K562 (cell line): ENCODE measurements at regions not wholly inside any gene's neighbourhood (a gene's known extent, or its start where the extent isn't known, plus 50 kb on each side); places are given as distances from the start of the nearest gene placed in this dataset.

ENCODE experiments used
- ATAC-seq: fragments of 200-7000 bp; cut with Tn5 transposase; 3 replicates; pipeline ENCODE4 v1.9.1; 2020; ENCODE audit warnings: moderate library complexity
- BruUV-seq: library from RNA; stranded (reverse); fragments of 400-500 nt; replicated peaks from 2 replicates; lab custom pipeline; 2021; lab: Mats Ljungman, UMichigan
- CTCF ChIA-PET: fragments of 300-600 bp; formaldehyde crosslinking; extraction: SDS; loops from one replicate; lab custom pipeline; 2021; ENCODE audit warnings: low intra/inter-chr PET ratio; lab: Yijun Ruan, JAX
- POLR2A ChIA-PET: fragments of 300-600, 350-650 bp; sonication (Branson Sonifier 250); formaldehyde crosslinking; extraction: SDS; loops from one replicate; lab custom pipeline; 2021; ENCODE audit warnings: antibody characterized with exemption, inconsistent platforms; lab: Yijun Ruan, JAX
- DNase-seq, 4 experiments: peaks; one replicate each; pipeline versions ENCODE4 v3.0.0 to v3.0.0-alpha.2; 2011 to 2018; ENCODE audit warnings: low spot score in 3 of 4, mixed read lengths in 3 of 4; ENCODE audit errors: extremely low read depth in 1 of 4
- FAIRE-seq: peaks from 2 replicates; lab custom pipeline; 2011; peaks lifted over from hg19 to GRCh38; lab: Jason Lieb, UNC
- H2AFZ ChIP-seq: 2 replicates; pipeline ENCODE4 v1.6.0; 2011; ENCODE audit warnings: low read depth, low read length, control low read depth, inconsistent platforms
- H3K27ac ChIP-seq: fragments of 200-600 bp; 3 replicates; pipeline ENCODE4 v1.8.0; 2011; ENCODE audit warnings: low read depth, mild to moderate bottlenecking, control low read depth, inconsistent platforms, low read length, moderate library complexity, mixed read lengths; ENCODE audit errors: extremely low read depth
- H3K27me3 ChIP-seq, 2 experiments: fragments of 300-600 bp in 1 of 2; 2 replicates in 1 of 2; 3 replicates in 1 of 2; pipeline versions ENCODE4 v1.6.0 to v1.8.0; 2011; ENCODE audit warnings: inconsistent platforms in 2 of 2, low read length in 2 of 2, mild to moderate bottlenecking in 1 of 2, mixed read lengths in 1 of 2, moderate library complexity in 1 of 2; ENCODE audit not compliant: control insufficient read depth in 2 of 2, insufficient read depth in 2 of 2
- H3K36me3 ChIP-seq: fragments of 300-600 bp; 3 replicates; pipeline ENCODE4 v1.8.0; 2011; ENCODE audit warnings: mild to moderate bottlenecking, low read length, inconsistent platforms; ENCODE audit not compliant: control insufficient read depth, insufficient read depth
- H3K4me1 ChIP-seq, 2 experiments: fragments of 200-600 bp in 1 of 2; replicated peaks in 1 of 2; 2 replicates in 1 of 2; 3 replicates in 1 of 2; pipeline versions ENCODE4 v1.5.1 to v1.8.0; 2011; ENCODE audit warnings: inconsistent platforms in 2 of 2, low read length in 2 of 2, mild to moderate bottlenecking in 1 of 2, mixed read lengths in 1 of 2, moderate library complexity in 1 of 2; ENCODE audit not compliant: control insufficient read depth in 2 of 2, insufficient read depth in 2 of 2
- H3K4me2 ChIP-seq: 2 replicates; pipeline ENCODE4 v1.6.1; 2011; ENCODE audit warnings: low read length, control low read depth, inconsistent platforms, mixed read lengths; ENCODE audit not compliant: insufficient read depth
- H3K4me3 ChIP-seq: fragments of 200-600 bp; sonication (generic), shearing (Covaris generic); 2 replicates; pipeline ENCODE4 v1.5.1; 2016; ENCODE audit warnings: control low read depth, inconsistent platforms
- H3K79me2 ChIP-seq: fragments of 200-600 bp; 3 replicates; pipeline ENCODE4 v1.8.0; 2011; ENCODE audit warnings: low read length, inconsistent platforms; ENCODE audit not compliant: control insufficient read depth, insufficient read depth
- H3K9ac ChIP-seq, 2 experiments: 2 replicates each; pipeline versions ENCODE4 v1.6.0 to v1.6.1; 2011; ENCODE audit warnings: low read depth in 2 of 2, low read length in 2 of 2, control low read depth in 1 of 2, inconsistent platforms in 1 of 2, mild to moderate bottlenecking in 1 of 2, mixed read lengths in 1 of 2; ENCODE audit not compliant: insufficient read depth in 1 of 2
- H3K9me1 ChIP-seq: one replicate; pipeline ENCODE4 v1.6.0; 2011; ENCODE audit warnings: inconsistent platforms, mild to moderate bottlenecking, low read length, moderate library complexity; ENCODE audit not compliant: control insufficient read depth, insufficient read depth
- H3K9me3 ChIP-seq: replicated peaks from 2 replicates; pipeline ENCODE4 v1.5.1; 2011; ENCODE audit warnings: low read depth, low read length, inconsistent platforms; ENCODE audit not compliant: control insufficient read depth, insufficient read depth
- H4K20me1 ChIP-seq: replicated peaks from 2 replicates; pipeline ENCODE4 v1.6.1; 2011; ENCODE audit warnings: low read length, inconsistent platforms, mixed read lengths; ENCODE audit not compliant: control insufficient read depth, insufficient read depth
- HIVEP1 ChIP-seq: fragments of 250-450 bp; sonication (Bioruptor Pico); IDR thresholded peaks from 2 replicates; pipeline ENCODE4 v1.4.0; 2020; ENCODE audit warnings: mild to moderate bottlenecking
- POLR3A ChIP-seq: IDR thresholded peaks from 2 replicates; pipeline ENCODE4 v1.6.1; 2011; ENCODE audit warnings: borderline replicate concordance, mild to moderate bottlenecking, moderate library complexity; ENCODE audit not compliant: insufficient read length, insufficient read depth; ENCODE audit errors: extremely low read depth
- PURB ChIP-seq: sonication (generic); formaldehyde crosslinking; IDR thresholded peaks from 2 replicates; pipeline ENCODE4 v1.9.0; 2021; ENCODE audit warnings: low read depth, mild to moderate bottlenecking, missing genetic modification reagents
- TBL1XR1 ChIP-seq, 2 experiments: IDR thresholded peaks; 2 replicates each; pipeline ENCODE4 v1.6.1; 2012; ENCODE audit warnings: improper control_type of control experiment in 2 of 2, low read length in 2 of 2, mild to moderate bottlenecking in 1 of 2
- ZFPM2 ChIP-seq: fragments of 250-450 bp; sonication (Bioruptor Pico); IDR thresholded peaks from 2 replicates; pipeline ENCODE4 v1.5.1; 2022; ENCODE audit warnings: mild to moderate bottlenecking
- ZNF23 ChIP-seq: fragments of 250-450 bp; sonication (Bioruptor Pico); IDR thresholded peaks from 2 replicates; pipeline ENCODE4 v1.4.0; 2020; ENCODE audit warnings: mild to moderate bottlenecking
- ZNF253 ChIP-seq: fragments of 250-450 bp; sonication (Bioruptor Pico); conservative IDR thresholded peaks from 2 replicates; pipeline ENCODE4 v1.6.1; 2021; ENCODE audit warnings: mild to moderate bottlenecking
- WGBS: fragments of 100-300 bp; shearing (Covaris generic); methylation state at CpG from one replicate; pipeline ENCODE4 v1.1.6; 2016; ENCODE audit warnings: low coverage, mixed read lengths; ENCODE audit not compliant: insufficient coverage; ENCODE audit errors: missing lambda C conversion rate; 5-methylcytosine and 5-hydroxymethylcytosine counted together
- in situ Hi-C: fragments of 300-500 bp; cut with MboI; formaldehyde crosslinking; loops from 4 replicates; pipeline ENCODE4 v1.15.0; 2018; ENCODE audit warnings: inconsistent platforms, mixed read lengths
- intact Hi-C: fragments of 100-400 bp; cut with micrococcal nuclease; formaldehyde crosslinking; loops from 2 replicates; pipeline ENCODE4 v1.14.2; 2022
- TF ChIP-seq, protein P1 (sequence below): fragments of 150-350 bp; IDR thresholded peaks from 2 replicates; pipeline ENCODE4 v1.6.1; 2014; ENCODE audit warnings: low read depth, mild to moderate bottlenecking, low read length, borderline replicate concordance

DNA sequence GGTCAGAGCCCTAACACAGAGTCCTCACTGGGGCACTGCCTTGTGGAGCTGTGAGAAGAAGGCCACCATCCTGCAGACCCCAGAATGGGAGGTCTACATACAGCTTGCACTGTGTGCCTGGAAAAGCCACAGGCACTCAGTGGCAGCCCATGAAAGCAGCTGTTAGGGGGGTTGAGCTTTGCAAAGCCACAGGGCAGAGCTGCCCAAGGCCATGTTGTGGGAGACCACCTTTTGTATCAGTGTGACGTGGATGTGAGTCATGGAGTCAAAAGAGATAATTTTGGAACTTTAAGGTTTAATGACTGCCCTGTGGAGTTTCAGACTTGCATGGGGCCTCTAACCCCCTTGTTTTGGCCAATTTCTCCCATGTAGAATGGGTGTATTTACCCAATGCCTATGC, 52.9 kb upstream of the TPRG1 start:
- intact Hi-C loops (no loop called here), in situ Hi-C loops (no loop called here)
- ATAC-seq (no peak), DNase-seq (no peak), FAIRE-seq (no peak)
- no peaks in the 10 kb centered on the region for H3K4me1 ChIP-seq
- no peaks in the 10 kb centered on the region for H3K79me2 ChIP-seq
- no peak overlapping the region for H2AFZ ChIP-seq
- no peaks in the 10 kb centered on the region for H3K36me3 ChIP-seq
- H3K9ac ChIP-seq = no peak overlapping the region
- H3K4me3 ChIP-seq = no peak overlapping the region
- no peak overlapping the region for H3K27ac ChIP-seq
- TF ChIP-seq ZNF23 (CRISPR knock-in tag) = no peak
- TF ChIP-seq PURB (CRISPR knock-in tag) = no peak
- CTCF ChIA-PET = no interaction called here
- H3K27me3 ChIP-seq = no peaks in the 10 kb centered on the region
- no peaks in the 10 kb centered on the region for H3K9me1 ChIP-seq
- no TSS peak for BruUV-seq
- no peak overlapping the region for H3K4me2 ChIP-seq
- no peaks in the 10 kb centered on the region for H4K20me1 ChIP-seq
- no peaks in the 10 kb centered on the region; the same call in 1 of the 2 replicates for H3K9me3 ChIP-seq
- 0% methylated on average over 1 of the region's 1 CpG for WGBS
- POLR2A ChIA-PET = no interaction called here

DNA sequence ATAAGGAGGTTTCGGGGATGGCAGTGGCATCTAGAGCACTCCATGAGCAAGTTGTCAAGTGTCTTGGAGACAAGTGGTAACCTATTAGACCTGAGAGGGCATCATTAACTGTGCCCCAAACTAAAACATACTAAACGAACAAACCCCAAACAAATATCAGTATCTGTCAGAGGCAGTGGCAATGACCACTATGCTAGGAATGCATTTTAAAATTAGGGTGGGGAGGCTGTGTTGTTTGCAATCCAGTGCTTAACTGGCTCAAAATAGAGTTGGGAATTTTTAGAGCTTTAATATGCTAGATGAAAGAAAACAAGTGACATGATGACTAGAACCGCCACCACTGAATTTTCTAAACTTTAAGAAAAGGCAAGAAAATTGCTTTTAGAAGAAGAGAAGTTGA, 51.8 kb upstream of the TPRG1 start:
- BruUV-seq = no TSS peak
- Histone ChIP-seq H3K9me1 (no peaks in the 10 kb centered on the region), H3K4me3 (no peak overlapping the region), H3K9me3 (no peaks in the 10 kb centered on the region; the same call in 1 of the 2 replicates), H3K4me1 (no peaks in the 10 kb centered on the region), H3K36me3 (no peaks in the 10 kb centered on the region), H3K9ac (no peak overlapping the region), H3K79me2 (no peaks in the 10 kb centered on the region), H4K20me1 (no peaks in the 10 kb centered on the region), H3K4me2 (no peak overlapping the region), H3K27me3 (no peaks in the 10 kb centered on the region), H2AFZ (no peak overlapping the region), H3K27ac (no peak overlapping the region)
- in situ Hi-C loops = no loop called here
- ATAC-seq = no peak
- DNase-seq = no peak
- 5% methylated on average over 3 of the region's 3 CpGs for WGBS
- POLR2A ChIA-PET = no interaction called here
- CTCF ChIA-PET = no interaction called here
- intact Hi-C loops = no loop called here
- no peak for FAIRE-seq
- no peak for TF ChIP-seq ZFPM2 (CRISPR knock-in tag)
- no peak for TF ChIP-seq ZNF253 (CRISPR knock-in tag)
- TF ChIP-seq HIVEP1 = no peak
- TF ChIP-seq, protein P1, sequence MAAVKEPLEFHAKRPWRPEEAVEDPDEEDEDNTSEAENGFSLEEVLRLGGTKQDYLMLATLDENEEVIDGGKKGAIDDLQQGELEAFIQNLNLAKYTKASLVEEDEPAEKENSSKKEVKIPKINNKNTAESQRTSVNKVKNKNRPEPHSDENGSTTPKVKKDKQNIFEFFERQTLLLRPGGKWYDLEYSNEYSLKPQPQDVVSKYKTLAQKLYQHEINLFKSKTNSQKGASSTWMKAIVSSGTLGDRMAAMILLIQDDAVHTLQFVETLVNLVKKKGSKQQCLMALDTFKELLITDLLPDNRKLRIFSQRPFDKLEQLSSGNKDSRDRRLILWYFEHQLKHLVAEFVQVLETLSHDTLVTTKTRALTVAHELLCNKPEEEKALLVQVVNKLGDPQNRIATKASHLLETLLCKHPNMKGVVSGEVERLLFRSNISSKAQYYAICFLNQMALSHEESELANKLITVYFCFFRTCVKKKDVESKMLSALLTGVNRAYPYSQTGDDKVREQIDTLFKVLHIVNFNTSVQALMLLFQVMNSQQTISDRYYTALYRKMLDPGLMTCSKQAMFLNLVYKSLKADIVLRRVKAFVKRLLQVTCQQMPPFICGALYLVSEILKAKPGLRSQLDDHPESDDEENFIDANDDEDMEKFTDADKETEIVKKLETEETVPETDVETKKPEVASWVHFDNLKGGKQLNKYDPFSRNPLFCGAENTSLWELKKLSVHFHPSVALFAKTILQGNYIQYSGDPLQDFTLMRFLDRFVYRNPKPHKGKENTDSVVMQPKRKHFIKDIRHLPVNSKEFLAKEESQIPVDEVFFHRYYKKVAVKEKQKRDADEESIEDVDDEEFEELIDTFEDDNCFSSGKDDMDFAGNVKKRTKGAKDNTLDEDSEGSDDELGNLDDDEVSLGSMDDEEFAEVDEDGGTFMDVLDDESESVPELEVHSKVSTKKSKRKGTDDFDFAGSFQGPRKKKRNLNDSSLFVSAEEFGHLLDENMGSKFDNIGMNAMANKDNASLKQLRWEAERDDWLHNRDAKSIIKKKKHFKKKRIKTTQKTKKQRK = no peak
- no peak for TF ChIP-seq TBL1XR1 (IDR thresholded peaks at IDR 0.05; ENCODE audit: low read length in 2 of 2)
- no peak for TF ChIP-seq POLR3A
